ENCODE measurements at regions not wholly inside any gene's neighbourhood (a gene's known extent, or its start where the extent isn't known, plus 50 kb on each side); places are given as distances from the start of the nearest gene placed in this dataset.

DNA sequence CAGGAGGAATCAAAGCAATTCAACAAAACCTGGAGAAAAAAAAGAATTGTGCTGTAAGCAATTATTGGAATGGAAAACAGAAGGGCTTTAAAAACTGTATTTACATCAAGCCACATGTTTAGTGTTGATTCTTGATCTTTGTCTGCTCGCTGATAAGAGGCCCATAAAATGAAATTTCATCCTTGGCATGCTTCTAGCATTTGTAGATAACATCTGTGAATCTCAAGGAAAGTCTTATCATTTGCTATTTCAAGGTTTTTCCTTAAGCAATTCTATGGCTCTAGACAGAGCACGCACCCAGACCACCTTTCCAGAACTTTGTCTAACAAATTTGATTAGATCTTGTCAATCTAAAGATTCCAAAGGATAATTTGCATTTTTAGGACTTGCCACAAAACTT is 181.0 kb upstream of the FGGY start:
- TF ChIP-seq ZNF274 (IDR thresholded peaks at IDR 0.05; ENCODE audit: low read depth, low read length): no peak
- TF ChIP-seq YY1 (IDR thresholded peaks at IDR 0.05; ENCODE audit: insufficient read depth, insufficient read length): no peak
